OCI-M2 (cell line): ENCODE measurements at regions not wholly inside any gene's neighbourhood (a gene's known extent, or its start where the extent isn't known, plus 50 kb on each side); places are given as distances from the start of the nearest gene placed in this dataset.
"Not testable (repeated sequence)": the region's sequence is repeated elsewhere in the genome, so short reads cannot be mapped to it uniquely, and the experiment has no call there.

Source experiments
- DNase-seq: peaks from one replicate; lab custom pipeline; 2025; ENCODE audit not compliant: unreplicated experiment; lab: John Stamatoyannopoulos, UW

DNA sequence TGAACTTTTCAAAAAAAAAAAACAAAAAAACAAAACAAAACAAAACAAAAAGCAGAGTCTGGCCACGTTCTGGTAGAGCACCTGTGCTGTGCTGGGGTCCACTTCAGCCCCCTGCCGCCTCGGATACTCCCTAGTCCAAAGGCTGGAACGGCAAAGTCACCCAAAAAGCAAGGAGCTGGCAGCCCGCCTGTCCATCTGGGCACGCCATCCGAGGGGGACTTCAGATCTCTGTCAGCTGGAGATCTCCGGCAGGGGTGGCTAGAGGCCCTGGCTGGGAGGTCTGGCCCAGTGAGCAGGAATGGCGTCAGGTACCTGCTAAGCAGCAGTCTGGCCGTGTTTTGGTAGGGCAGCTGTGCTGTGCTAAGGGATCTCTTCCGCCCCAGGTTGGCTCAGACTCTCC is 152.3 kb upstream of the ZNF516 start:
- DNase-seq: no peak

DNA sequence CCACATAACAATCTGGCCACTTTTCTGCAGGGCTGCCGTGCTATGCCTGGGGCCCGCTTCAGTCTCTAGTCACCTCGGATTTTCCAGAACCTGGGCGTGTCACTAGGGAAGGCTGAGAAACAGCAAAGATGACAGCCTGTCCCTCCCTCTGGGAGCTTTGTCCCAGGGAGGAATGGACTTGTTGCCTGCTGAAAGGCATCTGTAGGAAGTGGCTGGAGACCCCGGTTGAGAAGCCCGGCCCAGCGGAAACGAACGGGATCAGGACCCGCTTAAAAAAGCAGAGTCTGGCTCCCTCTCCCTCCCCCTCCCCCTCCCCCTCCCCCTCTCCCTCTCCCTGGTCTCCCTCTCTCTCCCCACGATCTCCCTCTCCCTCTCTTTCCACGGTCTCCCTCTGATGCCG is 149.5 kb upstream of the ZNF516 start:
- DNase-seq: no peak

DNA sequence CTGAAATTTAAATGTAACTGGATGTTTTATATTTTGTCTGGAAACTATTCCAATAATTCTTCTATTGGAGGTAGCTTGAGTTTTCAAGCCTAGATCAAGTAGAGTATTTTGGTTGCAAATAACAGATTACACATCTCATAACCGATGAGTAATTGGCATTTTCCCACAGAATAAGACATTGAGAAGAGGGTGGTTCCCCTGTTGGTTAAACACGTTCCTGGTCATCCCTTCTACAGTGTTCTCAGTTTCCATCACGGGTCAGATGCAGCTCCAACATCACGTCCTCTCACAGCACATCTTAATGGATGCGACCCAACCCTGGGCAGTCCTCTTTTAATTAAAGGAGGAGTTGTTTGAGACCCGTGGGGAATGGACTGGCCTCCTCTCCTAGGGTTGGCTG is 149.0 kb upstream of the ZNF516 start:
- no peak for DNase-seq

DNA sequence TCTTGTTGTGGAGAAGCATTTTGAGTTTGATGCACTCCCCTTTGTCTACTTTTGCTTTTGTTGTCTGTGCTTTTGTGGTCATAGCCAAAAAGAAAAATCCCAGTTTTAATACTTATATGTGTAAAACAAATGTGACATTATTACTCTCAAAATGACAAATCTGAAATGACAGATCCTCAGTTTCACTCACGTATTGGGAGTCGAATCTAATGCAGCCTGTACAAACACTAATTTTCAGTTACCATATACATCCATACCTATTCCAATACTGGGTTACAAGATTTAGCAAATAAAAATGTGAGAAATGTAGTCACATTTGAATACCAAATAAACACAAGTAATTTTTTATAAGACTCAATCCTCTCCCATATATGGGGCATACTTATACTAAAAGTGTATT is 148.2 kb upstream of the ZNF516 start:
- DNase-seq: no peak

DNA sequence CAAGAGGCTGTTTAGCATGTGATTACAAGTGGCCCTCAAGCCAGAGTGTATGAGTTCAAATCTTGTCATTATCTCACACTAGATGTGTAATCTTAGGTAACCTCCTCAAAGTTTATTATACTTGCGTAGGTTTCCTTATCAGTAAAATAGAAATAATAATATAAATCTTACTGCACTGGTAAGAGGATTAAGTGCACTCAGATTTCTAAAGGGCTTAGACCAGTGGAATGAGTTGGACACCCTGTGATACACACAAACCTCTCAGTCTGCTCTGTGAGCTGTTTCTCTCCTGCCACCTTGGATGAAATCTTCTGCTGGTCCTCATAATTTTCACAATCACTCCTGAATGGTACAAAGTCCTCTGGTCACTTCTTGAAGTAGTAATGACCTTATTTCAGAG is 145.4 kb upstream of the ZNF516 start:
- no peak for DNase-seq

DNA sequence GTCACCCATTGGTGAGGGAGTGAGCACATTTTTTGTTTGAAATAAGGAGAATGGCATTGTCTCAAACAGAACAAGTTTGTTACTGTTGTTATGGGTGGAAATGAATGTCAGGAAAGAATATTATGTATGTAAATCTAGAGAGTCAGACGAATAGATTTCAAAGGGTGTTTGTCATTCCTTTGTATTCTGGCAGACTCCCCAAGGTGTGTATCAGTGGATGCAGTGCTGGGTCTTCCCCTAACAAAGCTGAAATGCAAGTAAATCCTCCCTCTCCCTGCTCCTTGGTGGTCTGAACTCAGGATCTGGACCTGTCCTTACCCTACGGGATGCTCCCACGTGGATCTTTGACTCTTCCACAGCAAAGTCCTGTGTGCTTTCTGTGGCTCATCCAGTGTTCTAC is 139.5 kb upstream of the ZNF516 start:
- no peak for DNase-seq

DNA sequence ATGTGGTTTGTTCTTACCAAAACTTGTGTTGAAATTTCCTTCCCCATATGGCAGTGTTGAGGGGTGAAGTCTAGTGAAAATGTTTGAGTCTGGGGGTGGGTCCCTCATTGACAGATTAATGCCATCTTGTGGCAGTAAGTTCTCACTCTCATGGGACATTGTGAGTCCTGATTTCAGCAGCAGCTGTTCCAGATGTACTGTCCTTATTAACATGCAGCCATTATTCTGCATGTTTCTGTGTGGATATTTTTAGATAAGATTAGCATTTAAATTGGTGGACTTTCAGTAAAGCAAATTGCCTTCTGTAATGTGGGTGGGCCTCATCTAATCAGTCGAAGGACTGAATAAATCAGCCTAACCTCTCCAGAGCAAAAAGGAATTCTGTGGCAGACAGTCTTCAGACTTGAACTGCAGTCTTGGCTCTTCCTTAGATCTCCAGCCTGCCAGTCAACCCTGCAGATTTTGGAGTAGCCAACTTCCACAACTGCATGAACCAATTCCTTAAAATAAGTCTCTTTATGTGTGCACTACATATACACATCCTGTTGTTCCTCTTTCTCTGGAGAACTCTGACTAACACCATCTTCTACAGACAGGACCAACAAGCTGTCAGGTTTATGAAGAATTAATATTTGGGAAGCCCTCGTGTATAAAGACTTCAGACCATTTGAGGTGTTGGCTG is 138.7 kb upstream of the ZNF516 start:
- no peak for DNase-seq

DNA sequence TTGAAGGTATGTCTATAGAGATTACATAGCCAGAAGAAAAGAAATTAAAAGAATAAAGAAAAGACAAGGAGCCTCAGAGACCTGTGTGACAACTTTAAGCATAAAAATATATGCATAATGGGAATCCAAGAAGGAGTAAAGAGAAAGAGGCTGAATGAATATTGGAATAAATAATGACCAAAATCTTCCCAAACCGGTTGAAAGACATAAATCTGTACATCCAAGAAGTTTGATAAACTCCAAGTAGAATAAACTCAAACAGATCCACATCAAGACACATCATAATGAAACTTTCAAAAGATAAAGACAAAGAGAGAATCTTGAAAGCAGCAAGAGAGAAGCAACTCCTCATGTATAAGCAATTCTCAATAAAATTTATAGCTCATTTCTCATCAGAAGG is 132.4 kb upstream of the ZNF516 start:
- DNase-seq: no peak

DNA sequence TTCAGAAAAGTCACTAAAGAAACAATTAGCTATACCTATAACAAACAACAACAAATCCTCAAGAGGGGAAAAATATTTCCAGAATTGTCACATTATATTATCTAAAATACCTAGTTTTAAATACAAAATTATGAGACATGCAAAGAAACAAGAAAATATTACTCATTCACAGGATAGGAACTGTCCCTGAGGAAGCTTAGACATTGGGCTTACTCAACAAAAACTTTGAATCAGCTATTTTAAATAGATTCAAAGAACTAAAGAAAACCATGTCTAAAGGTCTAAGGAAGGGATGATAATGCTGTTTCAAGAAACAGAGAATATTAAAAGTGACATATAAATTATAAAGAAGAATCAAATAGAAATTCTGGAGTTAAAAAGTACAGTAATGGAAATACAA is 131.9 kb upstream of the ZNF516 start:
- no peak for DNase-seq

DNA sequence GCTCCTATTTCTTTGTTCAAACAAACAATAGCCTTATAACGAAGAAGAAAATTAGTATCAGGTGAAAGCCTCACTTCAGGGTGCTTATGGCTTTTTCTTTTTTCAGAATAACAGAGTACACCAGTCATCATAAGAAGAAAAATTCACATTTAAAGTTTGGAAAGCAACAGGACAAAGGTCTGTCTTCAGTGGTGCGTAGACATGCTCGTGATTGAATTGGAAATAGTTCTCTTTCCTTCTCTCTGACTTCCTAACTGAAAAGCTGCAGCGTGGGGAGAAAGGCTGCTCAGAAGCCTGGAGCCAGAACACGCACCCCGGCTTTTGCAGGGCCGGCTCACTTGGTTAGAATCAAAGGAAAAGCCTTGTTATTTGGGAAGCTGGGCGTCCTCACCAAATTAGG is 127.6 kb upstream of the ZNF516 start:
- no peak for DNase-seq

DNA sequence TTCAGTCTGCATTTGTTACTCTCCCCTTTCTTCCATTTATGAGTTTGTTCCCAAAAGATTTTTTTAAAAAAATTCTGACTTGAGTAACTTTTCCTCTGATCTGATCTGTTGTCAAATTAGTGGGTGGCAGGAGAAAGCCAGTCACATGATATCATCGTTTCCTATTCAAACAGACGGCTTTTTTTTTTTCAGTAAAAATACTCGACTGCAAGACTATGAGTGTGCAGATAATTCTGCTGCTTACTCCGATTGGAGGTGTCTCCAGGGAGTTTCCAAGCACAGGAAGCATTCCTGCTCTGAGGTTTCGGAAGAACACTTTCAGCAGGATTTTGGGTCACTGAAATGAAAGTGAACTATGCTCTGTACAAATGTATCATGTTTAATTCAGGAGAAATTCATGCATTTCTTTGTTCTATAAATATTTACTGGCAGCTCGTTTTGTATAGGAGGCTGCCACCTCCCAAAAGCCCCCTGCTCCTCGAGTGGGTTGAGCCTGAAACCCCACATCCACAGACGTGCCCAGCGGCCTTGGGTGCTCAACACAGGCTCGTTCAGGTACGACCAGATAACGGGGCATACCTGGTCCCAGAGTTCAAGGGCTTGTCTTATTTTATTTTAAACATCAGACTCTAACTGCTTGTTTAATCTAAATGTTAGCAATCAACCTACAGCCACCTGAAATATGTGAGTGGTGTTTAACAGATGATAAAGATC is 126.9 kb upstream of the ZNF516 start:
- DNase-seq: no peak

DNA sequence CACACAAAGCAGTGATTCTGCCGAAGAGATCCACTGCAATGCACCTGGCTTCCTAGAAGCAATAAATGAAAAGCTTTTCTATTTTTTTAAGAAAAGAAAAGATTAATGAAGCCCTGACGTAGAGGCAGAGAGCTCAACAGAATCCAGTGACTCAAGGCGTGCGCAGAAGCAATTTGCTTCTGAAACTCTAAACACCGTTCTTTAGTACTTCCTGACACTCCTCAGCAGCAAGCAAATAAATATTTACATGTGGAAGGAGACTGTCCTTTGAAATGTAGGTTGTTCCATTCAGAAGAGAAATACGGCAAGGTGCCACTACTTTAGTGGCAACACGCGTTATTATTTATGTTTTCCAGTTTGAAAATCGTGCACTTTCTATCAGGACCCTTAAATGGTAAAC is 126.2 kb upstream of the ZNF516 start:
- DNase-seq: no peak

DNA sequence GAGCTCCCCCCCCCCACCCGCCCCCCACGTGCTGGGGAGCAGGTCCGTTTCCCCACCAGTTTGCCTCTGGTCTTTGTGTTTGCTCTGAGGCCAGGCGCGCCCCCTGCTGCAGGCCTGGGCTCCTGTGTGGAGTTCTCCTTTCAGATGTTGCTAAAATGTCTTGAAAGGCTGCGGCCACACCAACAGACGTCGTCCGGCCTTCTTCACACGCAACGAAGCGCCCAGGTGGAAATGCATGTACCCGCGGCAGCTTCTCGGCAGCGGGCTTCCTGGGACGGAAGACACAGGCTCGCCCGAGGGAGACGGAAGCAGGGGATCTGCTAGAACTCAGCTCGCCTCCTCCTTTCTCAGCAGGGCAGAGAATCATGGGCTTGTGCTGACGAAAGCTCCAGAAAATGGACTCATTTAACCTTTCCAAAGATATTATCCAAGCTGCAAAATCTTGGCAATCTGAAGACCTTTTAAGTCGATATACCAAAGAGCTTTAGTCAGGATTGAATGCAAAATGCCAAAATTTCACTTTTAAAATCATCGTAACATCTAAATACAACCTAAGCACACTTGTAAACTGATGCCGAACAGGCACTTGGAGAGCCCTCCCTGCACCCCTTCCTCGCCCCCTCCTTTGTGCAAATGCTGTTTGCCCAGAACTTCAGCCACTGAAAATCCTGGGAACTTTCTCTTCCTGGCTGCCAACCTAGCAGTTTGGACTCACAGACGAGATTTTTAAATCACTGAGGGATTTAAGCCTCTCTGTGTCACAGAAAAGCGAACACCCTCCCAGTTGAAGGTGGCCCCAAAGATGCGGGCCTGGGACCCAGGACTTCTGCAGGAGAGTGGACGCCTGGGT is 125.5 kb upstream of the ZNF516 start:
- DNase-seq: no peak

DNA sequence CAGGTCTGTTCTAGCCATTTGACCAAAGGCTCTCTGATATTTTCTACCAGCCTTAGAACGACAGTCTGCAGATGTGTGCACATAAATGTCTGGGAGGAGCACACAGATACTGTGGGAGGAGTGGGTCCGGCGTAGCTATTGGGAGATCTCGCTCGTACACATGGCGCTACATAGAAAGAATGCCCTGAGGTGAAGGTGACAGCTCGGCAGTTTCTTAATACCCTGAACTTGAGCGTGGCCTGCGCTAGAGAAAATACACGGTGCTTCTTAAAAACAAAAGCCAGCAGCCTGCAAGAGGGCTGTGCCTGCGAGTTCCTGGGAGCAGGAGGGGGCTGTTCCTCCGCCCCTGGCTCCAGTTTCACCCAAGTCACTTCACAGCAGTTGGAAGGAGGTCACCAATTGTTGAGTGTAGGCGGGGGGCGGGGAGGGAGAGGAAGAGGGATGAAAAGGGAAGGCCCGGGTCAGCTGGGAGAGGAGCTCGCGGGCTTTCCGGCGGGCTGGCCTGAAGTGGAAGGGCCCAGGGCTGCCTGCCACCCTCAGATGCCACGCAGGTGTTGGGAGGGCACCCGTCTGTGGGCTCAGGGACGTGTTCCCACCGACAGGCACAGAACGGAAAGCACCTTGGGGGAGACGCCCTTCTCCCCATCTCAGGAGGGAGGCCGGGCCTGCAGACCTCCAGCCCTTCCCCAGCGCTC is 124.7 kb upstream of the ZNF516 start:
- peak; percentile 53 for DNase-seq

DNA sequence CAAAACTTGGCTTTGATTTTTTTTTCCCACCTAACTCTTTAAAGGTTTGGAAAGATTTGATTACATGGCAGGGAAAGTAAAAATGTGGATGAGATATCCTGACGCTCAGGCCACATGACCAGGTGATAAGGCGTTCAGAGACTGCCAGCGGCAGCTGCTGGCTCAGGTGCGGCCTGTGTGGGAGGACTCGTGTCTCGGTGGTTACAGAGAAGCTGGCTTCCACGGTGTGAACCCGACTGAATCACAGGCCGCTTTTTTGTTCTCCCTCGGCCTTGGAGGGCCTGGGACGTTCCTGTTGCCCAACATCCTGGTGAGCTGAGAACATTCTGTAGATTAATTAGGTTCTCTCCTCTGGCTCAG is 124.2 kb upstream of the ZNF516 start:
- DNase-seq: no peak

DNA sequence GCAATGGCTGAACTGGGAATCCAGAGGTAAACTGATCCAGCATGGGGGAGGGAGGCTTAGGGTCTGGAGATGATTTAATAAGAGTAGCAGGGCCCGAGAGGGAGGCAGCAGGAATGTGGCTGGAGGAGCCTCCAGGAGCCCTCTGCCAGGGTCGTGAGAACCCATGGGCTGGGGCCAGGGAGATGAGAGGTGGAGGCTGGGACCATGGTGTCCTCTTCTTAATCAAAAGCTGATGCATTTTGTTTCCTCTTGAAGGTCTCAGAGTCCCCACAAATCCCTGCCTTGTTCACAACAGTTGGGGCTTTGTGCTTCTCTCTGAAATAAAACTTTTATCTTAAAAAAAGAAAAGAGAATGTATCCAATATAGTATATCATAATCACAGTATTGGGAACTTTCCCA is 123.7 kb upstream of the ZNF516 start:
- no peak for DNase-seq

DNA sequence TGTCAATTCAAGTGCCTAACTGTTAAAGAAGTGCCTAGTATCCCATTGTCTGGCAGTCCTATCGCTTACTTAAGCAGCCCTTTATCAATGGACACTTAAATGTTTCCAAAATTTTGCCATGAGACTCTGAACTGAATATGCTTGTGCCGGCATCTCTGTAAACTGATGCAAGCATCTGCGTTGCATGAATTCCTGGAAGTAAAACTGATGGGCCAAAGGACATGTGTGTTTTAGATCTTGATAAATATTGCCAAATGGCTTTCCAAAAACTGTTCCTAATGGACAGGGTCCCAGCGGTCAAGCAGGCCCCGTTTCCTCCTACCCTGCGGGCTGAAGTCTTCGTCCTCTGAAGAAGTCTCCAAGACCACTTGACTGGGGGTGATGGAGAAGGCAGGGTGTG is 121.3 kb upstream of the ZNF516 start:
- no peak for DNase-seq

DNA sequence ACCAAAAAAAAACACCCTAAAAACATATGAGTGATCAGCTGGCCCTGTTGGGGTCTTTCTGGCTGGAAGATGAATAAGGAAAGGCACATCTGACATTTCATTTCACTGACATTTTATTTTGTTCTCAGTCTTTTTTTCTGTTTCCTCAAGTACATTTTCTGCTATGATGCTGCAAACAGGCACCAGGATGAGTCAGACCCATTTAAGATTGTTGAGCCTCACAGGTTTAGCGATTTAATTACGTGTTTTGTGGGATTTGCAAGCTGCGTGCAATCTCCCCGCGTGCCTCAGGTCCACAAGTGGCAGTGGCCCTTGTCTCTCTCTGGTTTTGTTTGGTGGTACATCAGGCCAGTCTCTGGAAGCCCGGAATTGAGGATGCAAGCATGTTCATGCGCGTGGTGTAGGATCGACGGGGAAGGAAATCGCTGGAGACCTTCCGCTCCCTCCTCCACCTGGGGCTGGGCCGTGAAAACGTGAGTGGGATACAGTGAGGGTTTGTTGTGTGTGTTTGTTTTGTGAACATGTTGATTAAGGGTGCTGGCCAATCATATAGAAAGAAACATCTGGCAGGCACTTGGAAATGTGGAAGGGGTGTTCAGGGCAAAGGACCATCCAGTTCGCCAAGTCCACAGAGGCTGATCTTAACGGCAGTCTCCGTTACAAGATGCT is 120.2 kb upstream of the ZNF516 start:
- no peak for DNase-seq

DNA sequence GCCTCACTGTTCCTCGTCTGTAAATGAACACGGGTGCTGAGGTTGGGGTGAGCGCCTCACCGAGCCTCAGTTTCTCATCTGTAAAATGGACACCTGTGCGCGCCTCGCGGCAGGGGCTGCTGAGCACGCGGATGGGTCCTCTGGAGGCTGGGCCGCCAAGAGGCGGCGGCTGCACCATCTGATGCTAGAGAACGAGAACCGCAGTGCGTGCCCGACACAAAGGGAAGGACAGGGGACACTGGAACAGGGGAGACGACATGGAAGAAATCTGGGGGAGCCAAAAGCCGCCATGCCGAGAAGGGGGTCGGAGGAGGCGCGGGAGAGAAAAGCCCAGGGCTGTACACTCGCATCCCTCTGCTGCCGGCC is 118.7 kb upstream of the ZNF516 start:
- no peak for DNase-seq

DNA sequence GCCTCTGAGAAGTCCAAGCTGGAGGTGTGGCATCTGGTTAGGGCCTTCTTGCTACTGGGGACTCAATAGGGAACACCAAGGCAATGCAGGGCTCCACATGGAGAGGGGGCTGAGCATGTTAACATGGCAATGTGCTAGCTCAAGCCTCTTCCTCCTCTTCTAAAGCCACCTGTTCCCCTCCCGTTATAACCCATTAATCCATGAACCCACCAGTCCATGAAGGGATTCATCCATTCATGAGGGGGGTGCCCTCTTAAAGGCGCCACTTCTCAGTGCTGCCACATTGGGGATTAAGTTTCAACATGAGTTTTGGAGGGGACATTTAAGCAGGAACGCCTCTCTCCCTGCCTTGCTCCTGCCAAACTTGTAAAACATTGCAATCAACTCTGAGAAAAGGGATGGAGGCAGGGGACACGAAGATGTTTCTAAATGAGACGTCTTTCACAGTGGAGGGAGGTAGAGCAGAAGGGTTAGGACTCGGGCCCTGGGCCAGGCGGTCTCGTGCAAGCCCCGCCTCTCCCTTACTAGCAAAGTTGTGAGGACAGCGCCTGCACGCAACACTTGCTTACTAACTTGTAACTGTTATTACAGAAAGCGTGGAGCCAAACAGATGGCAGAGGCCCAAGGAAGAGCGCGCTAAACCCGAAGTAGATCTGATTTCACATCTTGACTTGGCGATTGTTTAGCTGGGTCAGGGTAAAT is 118.2 kb upstream of the ZNF516 start:
- DNase-seq: no peak

DNA sequence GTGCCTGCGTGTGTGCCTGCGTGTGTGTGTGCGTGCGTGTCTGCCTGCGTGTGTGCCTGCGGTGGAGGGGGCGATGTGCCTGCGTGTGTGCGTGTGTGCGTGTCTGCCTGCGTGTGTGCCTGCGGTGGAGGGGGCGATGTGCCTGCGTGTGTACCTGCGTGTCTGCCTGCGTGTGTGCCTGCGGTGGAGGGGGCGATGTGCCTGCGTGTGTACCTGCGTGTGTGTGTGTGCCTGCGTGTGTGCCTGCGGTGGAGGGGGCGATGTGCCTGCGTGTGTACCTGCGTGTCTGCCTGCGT is 116.7 kb upstream of the ZNF516 start:
- not testable (repeated sequence) for DNase-seq
